ENCODE measurements at regions not wholly inside any gene's neighbourhood (a gene's known extent, or its start where the extent isn't known, plus 50 kb on each side); places are given as distances from the start of the nearest gene placed in this dataset.

- TF ChIP-seq TEAD4 (IDR thresholded peaks at IDR 0.05) (no peak), EGR1 (IDR thresholded peaks at IDR 0.05) (no peak), TAF1 (IDR thresholded peaks at IDR 0.05; ENCODE audit: low read depth) (no peak), FOXM1 (IDR thresholded peaks at IDR 0.05; ENCODE audit: borderline replicate concordance, low read depth) (no peak)
Measured at GRCh38 chr16:5735444-5735843, 637.8 kb upstream of the EEF2KMT start.

All from Ishikawa (cell line).